NCI-H146 treated with DMSO at 0.1 percent for 48 hours (cell line): ENCODE measurements at regions not wholly inside any gene's neighbourhood (a gene's known extent, or its start where the extent isn't known, plus 50 kb on each side); places are given as distances from the start of the nearest gene placed in this dataset.

ENCODE experiments used
- DNase-seq: peaks from one replicate; lab custom pipeline; 2025; ENCODE audit not compliant: unreplicated experiment; lab: John Stamatoyannopoulos, UW

DNA sequence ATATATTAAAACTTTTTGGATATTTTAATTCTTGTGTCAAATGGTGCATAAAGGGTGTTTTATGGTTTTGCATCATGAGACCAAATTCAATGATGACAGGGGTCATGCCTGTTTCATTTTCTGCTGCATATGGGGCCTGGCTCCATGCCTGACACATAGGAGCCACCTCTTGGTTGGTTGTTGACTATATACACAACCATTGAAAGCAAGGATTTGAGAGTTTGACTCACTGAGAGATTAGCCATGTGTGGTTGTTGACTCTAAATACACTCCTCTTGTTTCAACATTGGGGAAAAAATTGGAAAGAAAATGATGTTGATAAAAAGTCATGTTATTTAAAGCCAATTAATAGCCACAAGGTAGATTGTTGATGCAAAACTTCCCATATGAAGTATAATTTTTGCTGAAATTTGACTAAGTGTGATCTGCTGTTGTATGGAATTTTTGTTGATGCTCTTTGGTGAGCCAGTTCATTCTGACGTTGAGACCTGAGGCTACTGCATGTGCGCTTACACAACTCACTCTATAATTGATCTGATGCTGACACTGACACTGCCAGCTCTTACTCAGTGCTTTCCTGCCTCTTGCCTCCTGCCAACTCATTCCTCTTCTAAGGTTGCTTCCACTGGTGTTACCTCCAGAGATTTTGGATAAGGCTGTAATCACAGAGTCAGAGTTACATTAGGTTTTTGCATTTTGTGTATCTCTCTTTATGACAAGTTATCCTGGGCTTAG lies 446.2 kb upstream of the SLC14A2 start:
- DNase-seq = no peak

DNA sequence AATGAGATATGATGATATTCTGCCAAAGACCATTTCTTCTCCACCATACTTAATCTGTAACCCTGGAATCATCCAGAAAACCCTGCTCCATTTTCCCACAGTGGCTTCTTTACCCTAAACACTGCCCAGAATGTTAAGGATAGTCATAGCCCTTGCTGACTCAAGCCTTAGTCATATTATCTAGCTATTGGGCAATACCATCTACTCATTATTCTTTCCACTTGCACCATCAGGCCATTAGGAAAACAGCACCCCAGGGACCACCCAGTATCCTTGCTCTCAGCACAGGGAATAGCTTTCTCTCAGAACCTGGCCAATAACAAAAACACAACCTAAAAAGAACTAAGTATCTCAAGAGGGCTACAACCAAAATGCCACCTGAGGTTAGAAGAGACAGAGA lies 445.7 kb upstream of the SLC14A2 start:
- DNase-seq = no peak

DNA sequence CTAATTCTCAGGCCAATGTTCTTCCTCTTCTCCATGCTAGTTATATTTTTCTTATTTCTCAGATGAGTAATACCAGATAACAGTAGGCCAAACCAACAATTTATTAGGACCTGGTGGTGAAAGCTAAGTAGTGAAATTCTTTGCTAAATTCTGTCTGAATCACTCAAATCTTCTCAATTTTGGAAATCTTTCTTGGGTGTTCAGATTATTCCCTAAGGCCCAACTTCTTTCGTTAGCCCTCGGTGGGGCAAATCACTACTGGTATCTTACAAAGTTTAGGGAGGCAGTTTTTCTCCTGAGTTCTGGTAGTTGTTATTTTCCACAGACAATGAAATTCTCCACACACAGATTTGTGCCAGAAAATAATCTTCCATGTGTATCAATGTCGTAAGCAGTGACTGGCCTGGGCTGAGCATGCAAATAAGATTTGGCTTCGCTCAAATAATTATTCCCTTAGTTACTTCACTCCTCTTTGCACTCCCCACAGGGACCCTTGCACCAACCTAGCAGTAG lies 443.5 kb upstream of the SLC14A2 start:
- no peak for DNase-seq

DNA sequence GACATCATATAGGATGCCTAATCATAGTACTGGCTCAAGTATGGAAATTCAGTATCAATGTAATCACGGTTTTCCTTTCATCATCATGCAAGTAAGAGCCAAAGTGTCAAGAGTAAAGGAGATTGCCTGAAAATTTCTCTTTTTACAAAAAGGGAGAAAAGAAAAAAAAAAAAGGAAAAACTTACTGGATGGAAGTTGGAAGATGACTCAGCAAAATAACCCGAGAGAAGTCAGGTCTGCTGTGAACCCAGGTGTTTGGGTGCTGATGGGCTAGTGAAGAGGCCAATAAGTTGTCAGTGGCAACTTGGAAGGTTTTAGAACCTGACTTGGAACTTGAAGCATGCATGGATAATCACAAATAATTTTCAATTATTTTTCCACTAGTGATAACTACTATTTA lies 441.9 kb upstream of the SLC14A2 start:
- no peak for DNase-seq

DNA sequence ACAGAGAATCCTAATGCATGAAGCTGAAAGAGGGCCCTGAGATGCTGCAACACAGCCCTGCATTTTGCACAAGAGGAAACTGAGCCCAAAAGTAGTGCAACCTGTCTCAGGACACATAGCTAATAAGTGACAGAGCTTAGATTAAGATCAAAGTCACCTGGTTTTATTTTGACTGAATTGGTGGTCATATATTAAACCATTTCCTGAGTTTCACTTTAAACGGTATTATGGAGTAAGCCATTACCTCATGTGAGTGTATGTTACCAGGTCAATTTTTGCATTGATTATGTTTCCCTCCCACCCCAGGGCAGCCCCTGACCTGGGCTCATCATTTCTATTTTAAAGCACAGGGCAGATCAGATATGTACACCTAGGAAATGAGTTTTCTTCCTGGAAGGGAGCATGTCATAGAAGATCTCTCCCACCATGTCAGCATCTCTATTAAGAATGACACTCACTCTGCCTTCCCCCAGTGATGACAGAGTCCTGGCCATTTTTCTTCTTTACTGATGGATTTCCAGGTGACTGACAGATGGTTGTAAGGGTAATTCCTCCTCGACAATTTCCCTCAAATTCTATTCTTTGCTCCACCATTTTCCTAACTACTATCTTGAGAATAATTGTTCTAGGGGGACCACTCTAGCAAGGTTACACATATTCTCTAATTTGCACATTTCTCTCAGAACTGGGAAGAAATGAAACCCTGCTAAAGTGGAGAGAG lies 441.3 kb upstream of the SLC14A2 start:
- no peak for DNase-seq

DNA sequence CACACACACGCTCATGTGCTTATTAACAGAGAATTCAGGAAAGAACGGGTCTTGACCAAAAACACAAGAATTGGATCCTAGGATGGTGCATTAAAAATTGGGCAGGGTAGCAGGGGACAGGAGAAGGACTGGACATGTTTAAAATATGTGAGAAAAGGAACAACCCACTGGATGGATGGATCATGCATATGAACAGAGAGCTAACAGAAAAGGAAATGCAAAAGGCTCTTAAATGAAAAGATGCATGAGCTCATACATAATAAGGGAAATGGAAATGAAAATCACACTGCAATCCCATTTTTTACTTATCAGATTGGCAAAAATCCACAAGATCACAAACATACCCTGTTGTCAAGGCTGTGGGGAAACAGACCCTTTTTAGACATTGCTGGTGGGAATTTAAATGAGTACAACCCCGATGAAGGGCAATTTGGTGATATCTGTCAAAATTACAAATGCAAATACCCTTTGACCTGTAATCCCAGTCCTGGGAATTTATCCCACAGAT lies 440.6 kb upstream of the SLC14A2 start:
- DNase-seq = no peak

DNA sequence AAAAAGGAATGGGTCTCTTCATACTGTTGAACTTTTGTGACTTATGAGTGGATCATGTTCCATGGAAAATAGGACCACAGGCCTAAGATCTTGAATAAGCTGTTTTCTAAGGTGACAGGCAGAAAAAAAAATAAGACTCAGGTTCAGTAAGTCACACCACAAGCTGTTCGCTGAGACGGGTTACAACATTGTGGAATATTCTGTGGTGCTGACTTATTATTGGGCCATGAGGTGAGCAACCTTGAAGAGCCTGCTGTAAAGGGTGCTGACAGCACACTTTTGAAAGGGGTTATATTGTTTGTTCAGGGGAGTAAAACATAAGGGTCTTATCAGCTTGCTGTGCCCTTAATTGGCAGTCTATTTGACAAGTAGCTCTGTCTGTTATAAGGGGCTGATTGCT lies 439.8 kb upstream of the SLC14A2 start:
- DNase-seq = no peak

DNA sequence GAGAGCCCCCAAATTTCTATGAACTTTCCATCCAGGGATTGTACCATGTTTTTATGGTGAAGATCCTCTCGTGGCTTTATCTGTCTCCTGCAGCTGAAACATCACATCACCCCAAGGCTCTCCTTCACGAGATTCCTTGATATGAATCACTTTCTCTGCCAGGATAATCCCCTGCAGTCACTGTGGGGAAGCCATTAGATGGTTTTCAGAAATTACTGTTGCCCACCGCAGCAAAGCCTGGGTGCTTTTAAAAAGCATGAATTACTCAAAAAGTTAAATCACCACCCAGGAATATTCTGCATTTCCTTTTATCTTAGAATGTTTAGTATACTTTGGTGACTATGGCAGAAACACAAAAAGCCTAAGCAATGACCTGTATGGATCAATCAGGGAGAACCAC lies 428.4 kb upstream of the SLC14A2 start:
- no peak for DNase-seq

DNA sequence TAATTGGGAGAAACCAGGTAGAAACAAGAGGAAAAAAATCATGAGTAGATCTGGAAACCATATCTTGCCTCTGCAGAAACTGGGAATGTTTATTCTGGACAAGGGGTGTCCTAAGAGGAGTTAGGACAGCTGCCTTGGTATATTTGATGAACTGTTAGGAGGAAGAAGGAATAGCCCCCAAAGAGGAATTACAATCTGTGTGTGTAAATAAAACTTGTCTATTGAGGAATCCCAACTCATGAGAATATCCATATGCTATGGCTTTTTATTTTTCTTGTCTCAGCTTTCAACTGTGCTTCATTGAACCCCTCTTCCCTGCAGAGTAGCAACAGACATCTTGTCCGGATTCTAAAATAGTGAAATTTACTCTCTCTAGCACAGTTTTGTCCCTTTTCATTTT lies 423.5 kb upstream of the SLC14A2 start:
- DNase-seq = no peak

DNA sequence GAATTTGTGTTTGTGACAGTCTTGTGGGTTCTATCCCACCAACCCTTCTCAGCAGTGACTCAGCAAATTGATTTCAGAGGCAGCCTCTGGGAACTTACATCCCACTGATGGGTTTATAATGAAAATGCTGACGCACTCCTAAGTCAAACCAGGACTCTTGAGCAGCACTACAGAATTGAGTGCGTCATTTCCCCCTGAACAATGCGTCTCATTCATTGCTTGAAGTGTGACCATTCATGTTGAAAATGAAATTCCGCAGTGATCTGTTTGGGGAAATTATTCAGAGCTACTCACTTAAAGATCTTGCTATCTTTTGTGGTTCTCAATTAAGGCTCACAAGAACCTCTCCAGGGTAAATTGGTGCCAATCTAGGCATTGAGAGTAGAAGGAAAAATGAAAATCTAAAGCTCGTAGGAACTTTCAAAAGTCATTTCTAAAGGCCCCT lies 417.7 kb upstream of the SLC14A2 start:
- DNase-seq = no peak

DNA sequence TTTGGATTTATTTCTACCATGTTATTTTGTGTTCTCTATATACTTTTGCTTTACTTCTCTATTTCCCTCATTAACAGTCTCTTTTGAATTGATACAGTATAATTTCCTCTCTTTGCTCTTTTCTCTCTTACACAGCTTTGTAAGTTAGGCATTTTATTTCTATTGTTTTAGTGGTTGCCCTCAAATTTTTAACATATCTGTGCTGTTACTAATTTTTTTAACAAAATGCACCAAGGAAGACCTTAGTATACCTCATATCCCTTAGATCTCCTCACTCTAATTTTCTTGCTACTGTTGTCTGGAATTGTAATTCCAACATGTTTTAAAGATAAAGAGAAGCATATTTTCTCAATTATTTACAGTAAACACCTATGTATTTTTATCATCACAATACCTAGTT lies 416.8 kb upstream of the SLC14A2 start:
- no peak for DNase-seq

DNA sequence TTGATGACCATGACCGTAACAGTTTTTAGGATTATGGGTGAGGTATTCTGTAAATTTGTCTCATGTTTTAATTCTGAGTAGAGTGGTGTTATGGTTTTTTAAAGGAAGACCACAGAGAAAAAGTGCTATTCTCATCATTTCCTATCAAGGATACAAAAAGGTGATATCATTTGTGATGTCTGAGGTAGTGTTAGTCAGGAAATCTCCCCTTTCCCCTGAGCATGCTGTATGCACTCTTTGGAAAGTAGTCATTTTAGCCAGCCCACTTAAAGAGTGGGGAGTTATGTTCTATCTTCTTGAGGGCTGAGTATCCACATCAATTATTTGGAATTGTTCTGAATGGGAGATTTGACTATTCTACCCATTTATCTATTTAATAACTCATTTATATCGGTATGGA lies 414.2 kb upstream of the SLC14A2 start:
- no peak for DNase-seq

DNA sequence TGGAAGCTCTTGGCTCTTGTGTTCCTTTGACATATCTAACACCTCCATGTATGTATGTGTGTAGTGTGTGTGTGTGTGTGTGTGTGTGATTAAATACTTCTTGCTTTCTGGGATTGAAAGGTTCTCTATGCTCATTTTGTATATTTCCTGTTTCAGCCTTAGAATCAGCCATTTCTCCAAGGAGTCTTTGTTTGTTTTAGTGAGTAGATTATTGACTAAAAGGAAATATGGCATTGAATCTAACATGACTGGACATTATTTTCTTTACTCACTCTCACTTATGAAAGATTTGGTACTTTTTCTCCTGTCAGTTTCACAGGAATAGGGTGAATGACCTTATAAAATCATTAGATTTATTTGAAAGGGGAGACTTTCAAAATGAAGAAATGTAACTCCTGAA lies 413.8 kb upstream of the SLC14A2 start:
- DNase-seq = no peak

DNA sequence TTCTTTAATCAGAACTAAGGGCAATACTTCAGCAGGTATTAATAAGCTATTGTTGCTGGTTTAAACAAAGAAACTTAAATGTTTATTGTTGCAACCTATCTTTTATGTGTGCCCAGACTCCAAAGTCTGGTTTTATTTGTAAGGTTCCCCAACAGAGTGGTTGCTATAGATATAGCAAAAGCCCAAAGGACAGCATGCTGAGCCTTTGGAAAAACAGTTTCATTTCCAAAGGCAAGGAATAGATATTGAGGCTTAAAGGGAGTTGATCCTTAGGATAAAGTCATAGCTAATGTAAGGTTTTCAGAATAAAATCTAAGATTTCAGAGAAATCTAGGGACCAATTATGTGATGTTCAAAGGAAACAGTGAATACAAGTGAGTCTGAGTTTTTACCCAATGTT lies 413.2 kb upstream of the SLC14A2 start:
- no peak for DNase-seq

DNA sequence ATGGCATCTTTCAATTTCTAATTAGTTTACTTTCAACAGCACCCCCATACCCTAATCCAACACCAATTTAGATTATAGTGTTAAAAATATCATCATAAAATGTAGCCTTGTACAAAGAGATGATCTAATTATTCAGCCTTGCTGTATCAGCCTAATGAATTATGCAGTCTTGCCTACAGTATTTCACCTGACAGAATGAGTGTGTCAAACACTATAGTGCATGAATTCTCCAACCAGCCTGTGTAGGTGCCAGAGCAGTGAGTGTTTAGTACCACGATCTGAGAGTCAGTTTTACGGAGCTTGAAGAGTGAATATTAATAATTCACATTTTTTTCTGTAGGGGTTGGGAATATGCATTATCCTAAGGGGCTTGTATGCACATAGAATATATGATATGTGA lies 411.6 kb upstream of the SLC14A2 start:
- DNase-seq = no peak

DNA sequence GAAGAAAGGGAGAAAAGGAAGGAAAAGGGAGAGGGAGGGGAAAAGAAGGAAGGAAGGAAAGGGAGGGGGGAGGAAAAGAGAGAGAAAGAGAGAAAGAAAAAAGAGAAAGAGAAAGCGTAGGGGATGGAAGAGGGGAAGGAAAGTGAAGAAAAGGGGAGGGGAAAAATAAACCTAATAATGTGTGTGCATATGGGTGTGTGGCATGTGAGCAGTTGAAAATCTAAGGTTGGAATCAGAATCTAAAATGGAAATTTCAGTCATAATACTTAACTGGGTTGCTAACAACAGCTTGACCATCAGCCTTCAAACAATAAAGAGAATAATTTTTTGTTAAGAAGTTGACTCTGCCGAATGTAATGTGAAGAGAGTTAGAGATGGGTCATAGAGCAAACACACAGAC lies 407.9 kb upstream of the SLC14A2 start:
- no peak for DNase-seq

DNA sequence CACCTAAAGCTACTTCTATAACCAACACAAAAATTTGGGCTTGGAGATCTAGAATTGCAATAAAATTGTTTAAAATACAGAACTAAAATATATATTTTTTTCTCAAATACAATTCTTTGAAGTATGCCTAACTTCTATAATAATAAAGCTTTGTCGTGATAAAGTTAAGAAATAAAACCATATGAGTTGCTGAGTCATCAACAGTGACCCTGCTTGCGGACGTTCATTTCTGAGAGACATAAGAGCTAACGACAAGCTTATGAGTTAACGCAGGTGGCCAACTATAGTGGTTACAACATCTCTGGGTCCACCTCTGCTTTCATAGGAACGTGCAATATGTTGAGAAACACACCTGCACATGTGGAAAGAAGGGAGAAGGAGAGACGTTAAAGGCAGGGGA lies 407.1 kb upstream of the SLC14A2 start:
- DNase-seq = no peak

DNA sequence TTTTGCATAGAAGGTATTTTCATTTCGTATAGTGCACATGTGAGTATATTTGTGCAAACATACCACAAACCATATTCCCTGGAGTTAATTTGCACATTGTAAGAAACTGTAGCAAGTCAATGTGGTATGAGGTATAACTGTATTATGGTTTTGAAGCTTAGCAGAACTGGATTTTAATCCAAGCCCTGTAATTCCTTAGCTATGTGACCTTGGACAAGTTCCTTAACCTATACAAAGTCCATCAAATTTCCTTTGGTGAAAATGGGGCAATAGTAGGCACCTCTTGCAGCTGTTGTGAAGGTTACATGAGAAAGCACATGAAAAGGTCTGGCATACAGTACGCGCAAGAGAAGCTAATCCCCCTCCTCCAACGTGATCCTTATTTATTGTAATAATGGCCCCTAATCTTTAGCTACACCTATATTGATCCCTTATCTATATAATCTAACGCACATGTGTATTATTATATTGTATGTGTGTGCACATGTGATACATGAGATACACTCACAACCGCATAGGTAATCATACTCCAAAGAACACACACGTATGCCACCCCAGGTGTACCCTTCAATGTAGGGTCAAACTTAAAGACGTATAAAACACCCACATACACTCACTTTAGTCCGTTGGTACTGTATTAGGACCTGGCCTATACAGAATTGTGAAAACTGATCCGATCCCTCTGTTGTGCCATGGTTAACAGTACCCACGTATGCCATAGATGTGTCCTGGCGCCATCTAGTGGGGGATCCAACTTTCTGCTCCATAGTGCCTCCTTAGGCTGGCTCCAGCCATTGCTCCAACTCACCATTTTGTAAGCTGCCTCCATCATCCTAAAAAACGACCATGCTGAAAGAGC lies 402.9 kb upstream of the SLC14A2 start:
- DNase-seq = peak; percentile 88

DNA sequence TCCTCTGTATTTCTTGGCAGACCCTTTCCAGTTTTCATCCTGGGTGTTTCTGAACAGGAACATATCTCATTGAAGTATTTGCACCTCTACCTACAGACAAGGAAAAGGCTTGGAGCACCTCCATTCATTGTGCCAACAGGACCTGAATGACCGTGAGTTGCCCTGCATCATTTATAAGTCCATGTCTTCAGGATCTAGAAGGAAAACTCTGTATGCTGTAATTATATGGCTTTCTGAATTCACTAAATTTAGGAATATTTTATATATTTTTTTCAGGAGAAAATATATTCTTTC lies 402.3 kb upstream of the SLC14A2 start:
- no peak for DNase-seq

DNA sequence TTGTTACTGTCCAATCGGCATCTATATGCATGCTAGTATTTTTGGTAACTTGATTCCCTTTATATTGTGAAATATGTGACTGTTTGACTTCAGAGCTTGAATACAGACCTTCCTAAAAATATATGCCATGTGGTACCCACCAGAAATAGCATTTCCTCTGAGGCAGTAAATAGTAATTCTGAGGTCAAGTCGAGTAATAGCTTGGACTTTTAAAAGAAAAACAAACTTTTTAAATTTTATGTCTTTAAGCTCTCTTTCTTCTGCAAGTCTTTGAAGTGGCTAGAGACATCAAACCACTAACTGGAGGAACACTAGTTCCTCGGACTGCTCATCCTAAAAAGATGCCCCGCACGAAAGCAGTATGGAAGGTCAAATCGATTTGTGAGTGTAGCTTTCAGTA lies 396.8 kb upstream of the SLC14A2 start:
- no peak for DNase-seq

DNA sequence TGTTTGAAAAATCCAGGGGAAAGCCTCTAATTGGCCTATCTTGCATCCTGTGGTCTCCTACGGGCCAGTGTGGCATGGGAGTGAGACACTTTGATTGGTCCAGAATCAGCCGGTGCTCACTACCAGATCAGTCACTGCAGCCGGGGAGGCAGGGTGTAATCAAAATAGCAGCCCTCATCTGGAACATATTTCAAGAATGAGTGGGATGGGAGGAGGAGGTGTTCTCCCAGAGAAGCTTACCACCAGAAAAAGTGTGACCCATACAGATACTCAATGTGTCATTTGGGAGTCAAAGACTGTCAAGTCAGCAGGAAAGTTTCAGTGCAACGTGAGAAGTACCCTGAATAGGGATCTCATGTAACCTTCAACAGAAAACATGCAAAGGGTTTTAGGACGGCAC lies 393.9 kb upstream of the SLC14A2 start:
- no peak for DNase-seq

DNA sequence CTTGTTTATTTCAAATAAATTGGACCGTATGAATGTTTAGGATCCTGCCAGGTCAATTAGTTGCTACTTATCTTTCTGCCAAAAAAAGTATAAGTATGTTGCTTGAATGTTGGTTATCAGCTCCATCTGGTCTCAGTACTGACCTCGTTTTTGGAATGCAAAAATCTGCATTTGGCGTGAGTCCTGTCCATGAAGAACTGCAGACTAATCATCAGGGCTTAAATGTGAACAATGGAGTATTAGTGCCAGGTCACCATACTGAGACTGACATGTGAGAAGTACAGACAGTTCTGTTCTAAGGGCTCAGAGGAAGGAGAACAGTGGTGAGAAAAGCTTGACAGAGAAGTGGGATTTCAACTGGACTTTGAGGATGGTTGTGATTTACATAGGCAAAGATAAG lies 393.1 kb upstream of the SLC14A2 start:
- no peak for DNase-seq
